CD4-positive, alpha-beta T cell (primary cell): ENCODE measurements at regions not wholly inside any gene's neighbourhood (a gene's known extent, or its start where the extent isn't known, plus 50 kb on each side); places are given as distances from the start of the nearest gene placed in this dataset.
"Not testable (repeated sequence)": the region's sequence is repeated elsewhere in the genome, so short reads cannot be mapped to it uniquely, and the experiment has no call there.

Source experiments
- ATAC-seq: fragments of 200-7000 bp; cut with Tn5 transposase; one replicate; pipeline ENCODE4 v1.10.0; 2022; ENCODE audit warnings: mild to moderate bottlenecking; ENCODE audit not compliant: poor library complexity
- CTCF ChIA-PET: fragments of 350-600 bp; sonication (Branson Sonifier 250); formaldehyde crosslinking; loops from one replicate; lab custom pipeline; 2021; ENCODE audit warnings: antibody characterized with exemption, inconsistent platforms; lab: Charles Lee
- POLR2A ChIA-PET: fragments of 350-600 bp; sonication (Branson Sonifier 250); formaldehyde crosslinking; loops from one replicate; lab custom pipeline; 2021; ENCODE audit warnings: antibody characterized with exemption, inconsistent platforms; lab: Charles Lee
- DNase-seq, 14 experiments: peaks; one replicate each; pipeline ENCODE4 v3.0.0-alpha.2; 2013 to 2020; ENCODE audit warnings: mixed read lengths in 2 of 14
- H3K27ac ChIP-seq, 2 donors: one replicate each; pipeline versions ENCODE4 v1.5.1 to v1.7.0; 2013; ENCODE audit warnings: low read length in 2 of 2, low read depth in 1 of 2, mild to moderate bottlenecking in 1 of 2
- H3K27me3 ChIP-seq, 2 experiments: 1 replicate in 1 of 2; 2 replicates in 1 of 2; pipeline versions ENCODE4 v1.6.1 to v1.7.0; 2013; ENCODE audit warnings: low read length in 2 of 2, control low read depth in 1 of 2, mild to moderate bottlenecking in 1 of 2, moderate library complexity in 1 of 2; ENCODE audit not compliant: insufficient read depth in 2 of 2, control insufficient read depth in 1 of 2
- H3K36me3 ChIP-seq: one replicate; pipeline ENCODE4 v1.6.1; 2013; ENCODE audit warnings: low read length, control low read depth; ENCODE audit not compliant: insufficient read depth
- H3K4me1 ChIP-seq: one replicate; pipeline ENCODE4 v1.6.1; 2013; ENCODE audit warnings: low read length, control low read depth; ENCODE audit not compliant: insufficient read depth
- H3K4me3 ChIP-seq: one replicate; pipeline ENCODE4 v1.5.1; 2013; ENCODE audit warnings: mild to moderate bottlenecking, low read length, moderate library complexity
- H3K9me3 ChIP-seq, 2 experiments: 1 replicate in 1 of 2; 2 replicates in 1 of 2; pipeline versions ENCODE4 v1.6.1 to v1.7.0; 2013; ENCODE audit warnings: low read length in 2 of 2, mild to moderate bottlenecking in 2 of 2, control low read depth in 1 of 2, moderate library complexity in 1 of 2; ENCODE audit not compliant: control insufficient read depth in 1 of 2, insufficient read depth in 1 of 2
- H3K27ac Mint-ChIP-seq: one replicate; pipeline ENCODE4 v1.8.0; 2020; ENCODE audit warnings: mixed read lengths
- H3K27me3 Mint-ChIP-seq: one replicate; pipeline ENCODE4 v1.8.0; 2021; ENCODE audit warnings: mixed read lengths
- H3K36me3 Mint-ChIP-seq: one replicate; pipeline ENCODE4 v1.8.0; 2021; ENCODE audit warnings: low read depth, mixed read lengths
- H3K4me1 Mint-ChIP-seq: one replicate; pipeline ENCODE4 v1.8.0; 2021; ENCODE audit warnings: low read depth, mixed read lengths
- H3K4me3 Mint-ChIP-seq: one replicate; pipeline ENCODE4 v1.8.0; 2020; ENCODE audit warnings: mild to moderate bottlenecking, mixed read lengths
- H3K9me3 Mint-ChIP-seq: one replicate; pipeline ENCODE4 v1.8.0; 2020; ENCODE audit warnings: mixed read lengths
- CTCF ChIP-seq: fragments of 200-600 bp; IDR thresholded peaks from one replicate; pipeline ENCODE4 v1.8.0; 2022; ENCODE audit warnings: antibody characterized with exemption, mild to moderate bottlenecking
- intact Hi-C, 2 experiments: fragments of 100-400 bp; cut with DNase I in 1 of 2; cut with micrococcal nuclease in 1 of 2; formaldehyde crosslinking; loops; one replicate each; pipeline versions ENCODE4 v1.15.1 to v1.9.0; 2023 to 2025; cut with DNase I, micrococcal nuclease

- POLR2A ChIA-PET: no interaction called here
- no peak overlapping the region for H3K27ac Mint-ChIP-seq
- no peak for ATAC-seq
- H3K9me3 Mint-ChIP-seq: no peaks in the 10 kb centered on the region
- Histone ChIP-seq H3K4me3 (no peak overlapping the region), H3K36me3 (no peaks in the 10 kb centered on the region), H3K27me3 (no peaks in the 10 kb centered on the region), H3K9me3 (no peaks in the 10 kb centered on the region), H3K27ac (no peak overlapping the region), H3K4me1 (no peaks in the 10 kb centered on the region)
- no peak for TF ChIP-seq CTCF
- H3K4me1 Mint-ChIP-seq: no peaks in the 10 kb centered on the region
- no peaks in the 10 kb centered on the region for H3K36me3 Mint-ChIP-seq
- intact Hi-C loops: no loop called here
- no peak for DNase-seq
- no peak overlapping the region for H3K4me3 Mint-ChIP-seq
- H3K27me3 Mint-ChIP-seq: no peaks in the 10 kb centered on the region
- CTCF ChIA-PET: no interaction called here
These were observed 857.4 kb downstream of the EFNB2 start for GRCh38 chr13:105678072-105678471.

- no peaks in the 10 kb centered on the region for H3K36me3 Mint-ChIP-seq
- POLR2A ChIA-PET: no interaction called here
These were observed 862.6 kb downstream of the EFNB2 start for GRCh38 chr13:105672881-105673280.

GRCh38 chr13:105671131-105671530 lies 864.3 kb downstream of the EFNB2 start:
- H3K4me1 Mint-ChIP-seq, H3K9me3 Mint-ChIP-seq, H3K4me1 ChIP-seq, intact Hi-C loops, CTCF ChIA-PET, H3K27ac Mint-ChIP-seq, ATAC-seq, DNase-seq, H3K27me3 ChIP-seq, H3K27me3 Mint-ChIP-seq, H3K27ac ChIP-seq, H3K9me3 ChIP-seq, H3K4me3 ChIP-seq, POLR2A ChIA-PET, H3K36me3 ChIP-seq, H3K4me3 Mint-ChIP-seq, H3K36me3 Mint-ChIP-seq: not testable (repeated sequence)

More at GRCh38 chr13:105672881-105673280, 862.6 kb downstream of the EFNB2 start:
- intact Hi-C loops: no loop called here
- DNase-seq: no peak
- CTCF ChIA-PET: no interaction called here
- no peaks in the 10 kb centered on the region for H3K36me3 ChIP-seq
- H3K27ac ChIP-seq: no peak overlapping the region
- ATAC-seq: no peak
- no peaks in the 10 kb centered on the region for H3K4me1 ChIP-seq
- H3K27me3 ChIP-seq: no peaks in the 10 kb centered on the region
- Mint-ChIP-seq H3K27me3 (no peaks in the 10 kb centered on the region), H3K9me3 (peaks cover 3% of the 10 kb centered on the region), H3K27ac (no peak overlapping the region), H3K4me1 (no peaks in the 10 kb centered on the region), H3K4me3 (no peak overlapping the region)
- H3K4me3 ChIP-seq: no peak overlapping the region
- TF ChIP-seq CTCF: no peak
- no peaks in the 10 kb centered on the region for H3K9me3 ChIP-seq

- no peaks in the 10 kb centered on the region for H3K9me3 ChIP-seq
- H3K4me1 ChIP-seq: no peaks in the 10 kb centered on the region
- ChIA-PET CTCF (no interaction called here), POLR2A (no interaction called here)
- Mint-ChIP-seq H3K36me3 (no peaks in the 10 kb centered on the region), H3K4me3 (no peak overlapping the region), H3K4me1 (no peaks in the 10 kb centered on the region), H3K9me3 (peaks cover 3% of the 10 kb centered on the region), H3K27me3 (no peaks in the 10 kb centered on the region), H3K27ac (no peak overlapping the region)
- no peak overlapping the region for H3K27ac ChIP-seq
- ATAC-seq (no peak), DNase-seq (no peak)
- H3K4me3 ChIP-seq: no peak overlapping the region
- no peak for TF ChIP-seq CTCF
- no peaks in the 10 kb centered on the region for H3K27me3 ChIP-seq
- H3K36me3 ChIP-seq: no peaks in the 10 kb centered on the region
- intact Hi-C loops: no loop called here
These were observed 865.1 kb downstream of the EFNB2 start for GRCh38 chr13:105670179-105670990.
